ENCODE measurements at regions not wholly inside any gene's neighbourhood (a gene's known extent, or its start where the extent isn't known, plus 50 kb on each side); places are given as distances from the start of the nearest gene placed in this dataset.

GRCh38 chr3:36633060-36633459 lies 131.3 kb downstream of the DCLK3 start:
- WGBS, 4 donors, result 88 to 97% (median 90%) methylated on average over 5 of the region's 5 CpGs
- H3K4me3 ChIP-seq, result no peak overlapping the region
- no peaks in the 10 kb centered on the region for H3K4me1 ChIP-seq (replicated peaks in 1 of 2)

DNA sequence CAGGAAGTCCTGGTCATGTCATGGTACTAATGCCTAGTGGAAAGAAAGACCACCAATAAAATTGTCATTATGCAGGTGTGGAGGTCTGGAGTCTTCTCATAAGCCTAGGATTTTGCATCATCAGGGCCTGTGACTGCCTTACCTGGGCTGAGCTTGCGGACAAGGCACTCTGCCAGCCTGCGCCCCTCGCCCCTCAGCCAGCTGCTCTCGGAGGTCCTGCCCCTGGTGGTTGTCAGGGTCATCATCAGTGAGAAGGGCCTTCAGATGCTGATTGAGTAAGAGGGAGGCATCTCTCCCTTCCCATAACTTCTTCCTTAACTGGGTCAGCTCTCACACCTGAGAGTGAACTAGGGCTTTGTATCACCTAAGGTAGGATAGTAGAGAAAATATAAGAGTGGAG lies 132.8 kb downstream of the DCLK3 start:
- no peaks in the 10 kb centered on the region for H3K9me3 ChIP-seq (replicated peaks in 1 of 3)
- no peaks in the 10 kb centered on the region for H3K36me3 ChIP-seq (replicated peaks in 1 of 2)
- no peak for TF ChIP-seq POLR2A (IDR thresholded peaks at IDR 0.05)
- TF ChIP-seq, protein P1, sequence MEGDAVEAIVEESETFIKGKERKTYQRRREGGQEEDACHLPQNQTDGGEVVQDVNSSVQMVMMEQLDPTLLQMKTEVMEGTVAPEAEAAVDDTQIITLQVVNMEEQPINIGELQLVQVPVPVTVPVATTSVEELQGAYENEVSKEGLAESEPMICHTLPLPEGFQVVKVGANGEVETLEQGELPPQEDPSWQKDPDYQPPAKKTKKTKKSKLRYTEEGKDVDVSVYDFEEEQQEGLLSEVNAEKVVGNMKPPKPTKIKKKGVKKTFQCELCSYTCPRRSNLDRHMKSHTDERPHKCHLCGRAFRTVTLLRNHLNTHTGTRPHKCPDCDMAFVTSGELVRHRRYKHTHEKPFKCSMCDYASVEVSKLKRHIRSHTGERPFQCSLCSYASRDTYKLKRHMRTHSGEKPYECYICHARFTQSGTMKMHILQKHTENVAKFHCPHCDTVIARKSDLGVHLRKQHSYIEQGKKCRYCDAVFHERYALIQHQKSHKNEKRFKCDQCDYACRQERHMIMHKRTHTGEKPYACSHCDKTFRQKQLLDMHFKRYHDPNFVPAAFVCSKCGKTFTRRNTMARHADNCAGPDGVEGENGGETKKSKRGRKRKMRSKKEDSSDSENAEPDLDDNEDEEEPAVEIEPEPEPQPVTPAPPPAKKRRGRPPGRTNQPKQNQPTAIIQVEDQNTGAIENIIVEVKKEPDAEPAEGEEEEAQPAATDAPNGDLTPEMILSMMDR (IDR thresholded peaks at IDR 0.05), result no peak
- H3K27ac ChIP-seq, result no peak overlapping the region
- peaks cover 8% of the 10 kb centered on the region for H3K27me3 ChIP-seq
- intact Hi-C loops (cut with DNase I), result no loop called here
- no peak for DNase-seq
- H3K4me1 ChIP-seq (replicated peaks in 1 of 2), result no peaks in the 10 kb centered on the region
- no peak overlapping the region for H3K4me3 ChIP-seq
- WGBS, 4 donors, result 65 to 90% (median 79%) methylated on average over 4 of the region's 4 CpGs

More at GRCh38 chr3:36633060-36633459, 131.3 kb downstream of the DCLK3 start:
- intact Hi-C loops (cut with DNase I), result no loop called here
- H3K36me3 ChIP-seq (replicated peaks in 1 of 2), result no peaks in the 10 kb centered on the region
- H3K27me3 ChIP-seq, result no peaks in the 10 kb centered on the region
- no peak for DNase-seq
- no peak overlapping the region for H3K27ac ChIP-seq
- TF ChIP-seq POLR2A (IDR thresholded peaks at IDR 0.05), result no peak
- TF ChIP-seq, protein P1 (IDR thresholded peaks at IDR 0.05), result no peak
- no peaks in the 10 kb centered on the region for H3K9me3 ChIP-seq (replicated peaks in 1 of 3)

DNA sequence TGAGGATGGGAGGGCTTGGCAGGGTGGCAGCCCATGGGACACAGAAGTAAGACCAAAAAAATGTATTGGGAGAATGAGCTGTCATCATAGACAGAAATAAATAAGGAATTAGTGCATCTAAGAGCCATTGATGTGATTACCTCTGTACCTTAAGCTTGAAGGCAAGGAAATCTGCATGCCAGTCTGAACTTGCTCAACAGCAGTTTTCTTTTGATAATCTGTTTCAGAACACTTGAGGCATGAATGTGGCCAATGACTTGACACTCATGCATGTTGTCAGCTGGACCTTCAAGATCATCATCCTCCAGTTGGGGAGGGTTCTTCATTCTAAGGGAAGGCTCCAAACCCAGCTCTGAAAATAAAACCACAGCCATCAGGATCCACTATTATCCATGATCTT lies 148.5 kb downstream of the DCLK3 start:
- Histone ChIP-seq H3K4me1 (replicated peaks in 1 of 2) (no peaks in the 10 kb centered on the region), H3K27me3 (peaks cover 23% of the 10 kb centered on the region), H3K4me3 (no peak overlapping the region), H3K9me3 (replicated peaks in 1 of 3) (no peaks in the 10 kb centered on the region), H3K36me3 (replicated peaks in 1 of 2) (no peaks in the 10 kb centered on the region), H3K27ac (no peak overlapping the region)
- TF ChIP-seq, protein P1 (IDR thresholded peaks at IDR 0.05), result no peak
- TF ChIP-seq POLR2A (IDR thresholded peaks at IDR 0.05), result no peak
- DNase-seq, result no peak
- intact Hi-C loops (cut with DNase I), result no loop called here

DNA sequence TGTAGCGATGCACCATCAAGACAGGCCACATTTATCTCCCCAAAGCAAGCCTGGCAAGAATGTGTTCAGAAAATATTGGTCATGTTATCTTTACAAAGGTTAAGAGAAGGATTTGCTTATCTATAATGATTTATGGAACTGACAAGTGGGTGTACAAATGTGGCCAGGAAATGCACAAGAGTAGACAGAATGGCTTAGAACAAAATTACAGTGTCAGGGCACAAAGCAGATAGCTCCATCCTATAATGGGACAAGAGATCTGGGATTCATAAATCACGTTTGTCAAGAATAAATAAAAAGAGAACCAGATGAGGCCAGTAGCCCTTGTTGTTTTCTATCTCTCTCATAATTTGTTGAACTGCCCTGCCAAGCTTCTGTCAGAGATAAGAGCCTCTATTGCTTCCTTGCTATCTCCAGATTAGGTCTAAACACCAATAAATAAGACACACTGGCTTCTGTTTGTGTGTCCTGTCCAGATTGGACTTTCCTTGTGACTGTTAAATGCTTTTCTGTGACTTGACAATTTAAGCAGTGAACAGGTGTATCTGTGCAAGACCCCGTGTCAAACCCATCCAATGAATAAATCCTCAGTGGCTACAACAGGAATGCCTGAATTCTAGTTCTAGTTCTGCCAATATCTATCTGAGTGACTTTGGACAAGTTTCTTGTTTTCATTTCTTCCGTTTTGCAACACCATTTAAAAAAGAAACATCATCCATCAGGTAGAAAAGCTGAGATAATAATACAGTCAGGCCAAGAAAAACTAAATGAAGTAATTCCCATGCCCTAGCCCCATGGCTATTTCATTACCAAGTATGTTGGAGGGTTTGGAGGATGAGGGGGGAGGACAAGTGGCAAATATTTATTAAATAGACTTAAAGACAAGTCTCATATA lies 157.2 kb downstream of the DCLK3 start:
- peak in 3 of 7 donors; percentile 19 to 40 (median 34) for DNase-seq
- Histone ChIP-seq H3K4me3 (no peak overlapping the region), H3K9me3 (replicated peaks in 1 of 3) (no peaks in the 10 kb centered on the region), H3K36me3 (replicated peaks in 1 of 2) (no peaks in the 10 kb centered on the region), H3K27ac (no peak overlapping the region), H3K4me1 (replicated peaks in 1 of 2) (no peaks in the 10 kb centered on the region), H3K27me3 (peaks cover 32% of the 10 kb centered on the region)
- intact Hi-C loops (cut with DNase I), result no loop called here
- 9 to 23% (median 14%) methylated on average over 4 of the region's 4 CpGs for WGBS, 4 donors
- TF ChIP-seq, protein P1 (IDR thresholded peaks at IDR 0.05), result no peak
- TF ChIP-seq POLR2A (IDR thresholded peaks at IDR 0.05), result no peak
